ENCODE measurements at regions not wholly inside any gene's neighbourhood (a gene's known extent, or its start where the extent isn't known, plus 50 kb on each side); places are given as distances from the start of the nearest gene placed in this dataset.

DNA sequence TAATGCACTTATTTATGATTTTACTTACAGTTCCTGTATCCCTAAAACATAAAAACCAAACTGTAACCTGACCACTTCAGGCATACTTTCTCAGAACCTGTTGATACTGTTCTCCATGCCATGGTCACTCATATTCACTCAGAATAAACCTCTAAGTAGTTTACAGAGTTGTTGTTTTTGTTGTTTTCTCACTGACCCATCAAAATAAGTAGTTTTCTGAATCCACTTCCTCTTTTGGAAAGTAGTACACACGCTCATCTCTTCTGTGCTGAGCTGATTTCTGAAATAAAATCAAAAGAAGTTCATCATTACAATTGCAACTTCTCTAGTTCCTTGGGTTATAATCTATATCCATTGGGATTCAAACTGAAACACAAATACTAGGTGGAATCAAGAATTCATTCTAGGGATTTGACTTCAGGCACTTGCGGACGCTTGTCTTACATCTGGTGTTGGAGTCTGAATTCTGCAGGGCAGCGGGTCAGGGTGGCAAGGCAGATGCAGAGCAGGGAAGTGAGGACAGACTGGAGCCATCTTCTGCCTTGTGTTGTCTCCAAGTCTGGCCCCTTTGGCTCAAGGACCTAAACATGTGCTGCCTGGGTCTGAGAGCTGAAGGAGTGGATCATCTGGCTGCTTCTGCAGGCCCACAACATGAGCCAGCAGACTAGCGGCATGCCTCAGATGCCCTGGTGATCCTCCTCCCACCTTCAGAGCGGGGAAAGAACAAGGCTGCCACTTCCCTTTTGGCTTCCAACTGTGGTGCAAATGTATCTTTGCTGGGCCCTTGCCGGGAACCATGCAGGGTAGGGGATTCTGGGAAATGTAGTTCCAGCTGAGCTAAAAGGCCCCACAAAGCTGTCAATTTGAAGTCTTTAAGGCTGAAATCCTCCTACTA lies 167.9 kb upstream of the MYLIP start:
- no peak for TF ChIP-seq GABPA (IDR thresholded peaks at IDR 0.05; ENCODE audit: low read depth)
- TF ChIP-seq, protein P1, sequence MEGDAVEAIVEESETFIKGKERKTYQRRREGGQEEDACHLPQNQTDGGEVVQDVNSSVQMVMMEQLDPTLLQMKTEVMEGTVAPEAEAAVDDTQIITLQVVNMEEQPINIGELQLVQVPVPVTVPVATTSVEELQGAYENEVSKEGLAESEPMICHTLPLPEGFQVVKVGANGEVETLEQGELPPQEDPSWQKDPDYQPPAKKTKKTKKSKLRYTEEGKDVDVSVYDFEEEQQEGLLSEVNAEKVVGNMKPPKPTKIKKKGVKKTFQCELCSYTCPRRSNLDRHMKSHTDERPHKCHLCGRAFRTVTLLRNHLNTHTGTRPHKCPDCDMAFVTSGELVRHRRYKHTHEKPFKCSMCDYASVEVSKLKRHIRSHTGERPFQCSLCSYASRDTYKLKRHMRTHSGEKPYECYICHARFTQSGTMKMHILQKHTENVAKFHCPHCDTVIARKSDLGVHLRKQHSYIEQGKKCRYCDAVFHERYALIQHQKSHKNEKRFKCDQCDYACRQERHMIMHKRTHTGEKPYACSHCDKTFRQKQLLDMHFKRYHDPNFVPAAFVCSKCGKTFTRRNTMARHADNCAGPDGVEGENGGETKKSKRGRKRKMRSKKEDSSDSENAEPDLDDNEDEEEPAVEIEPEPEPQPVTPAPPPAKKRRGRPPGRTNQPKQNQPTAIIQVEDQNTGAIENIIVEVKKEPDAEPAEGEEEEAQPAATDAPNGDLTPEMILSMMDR (IDR thresholded peaks at IDR 0.05), result no peak
- TF ChIP-seq, protein P2, sequence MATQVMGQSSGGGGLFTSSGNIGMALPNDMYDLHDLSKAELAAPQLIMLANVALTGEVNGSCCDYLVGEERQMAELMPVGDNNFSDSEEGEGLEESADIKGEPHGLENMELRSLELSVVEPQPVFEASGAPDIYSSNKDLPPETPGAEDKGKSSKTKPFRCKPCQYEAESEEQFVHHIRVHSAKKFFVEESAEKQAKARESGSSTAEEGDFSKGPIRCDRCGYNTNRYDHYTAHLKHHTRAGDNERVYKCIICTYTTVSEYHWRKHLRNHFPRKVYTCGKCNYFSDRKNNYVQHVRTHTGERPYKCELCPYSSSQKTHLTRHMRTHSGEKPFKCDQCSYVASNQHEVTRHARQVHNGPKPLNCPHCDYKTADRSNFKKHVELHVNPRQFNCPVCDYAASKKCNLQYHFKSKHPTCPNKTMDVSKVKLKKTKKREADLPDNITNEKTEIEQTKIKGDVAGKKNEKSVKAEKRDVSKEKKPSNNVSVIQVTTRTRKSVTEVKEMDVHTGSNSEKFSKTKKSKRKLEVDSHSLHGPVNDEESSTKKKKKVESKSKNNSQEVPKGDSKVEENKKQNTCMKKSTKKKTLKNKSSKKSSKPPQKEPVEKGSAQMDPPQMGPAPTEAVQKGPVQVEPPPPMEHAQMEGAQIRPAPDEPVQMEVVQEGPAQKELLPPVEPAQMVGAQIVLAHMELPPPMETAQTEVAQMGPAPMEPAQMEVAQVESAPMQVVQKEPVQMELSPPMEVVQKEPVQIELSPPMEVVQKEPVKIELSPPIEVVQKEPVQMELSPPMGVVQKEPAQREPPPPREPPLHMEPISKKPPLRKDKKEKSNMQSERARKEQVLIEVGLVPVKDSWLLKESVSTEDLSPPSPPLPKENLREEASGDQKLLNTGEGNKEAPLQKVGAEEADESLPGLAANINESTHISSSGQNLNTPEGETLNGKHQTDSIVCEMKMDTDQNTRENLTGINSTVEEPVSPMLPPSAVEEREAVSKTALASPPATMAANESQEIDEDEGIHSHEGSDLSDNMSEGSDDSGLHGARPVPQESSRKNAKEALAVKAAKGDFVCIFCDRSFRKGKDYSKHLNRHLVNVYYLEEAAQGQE (IDR thresholded peaks at IDR 0.05; ENCODE audit: low read depth, low read length), result no peak
